GM21717 (cell line): ENCODE measurements at regions not wholly inside any gene's neighbourhood (a gene's known extent, or its start where the extent isn't known, plus 50 kb on each side); places are given as distances from the start of the nearest gene placed in this dataset.

Experiments used
- ATAC-seq: cut with Tn5 transposase; IDR thresholded peaks from one replicate; pipeline ENCODE4 v1.9.1; 2021; ENCODE audit warnings: mild to moderate bottlenecking, moderate library complexity; ENCODE audit not compliant: unreplicated experiment

DNA sequence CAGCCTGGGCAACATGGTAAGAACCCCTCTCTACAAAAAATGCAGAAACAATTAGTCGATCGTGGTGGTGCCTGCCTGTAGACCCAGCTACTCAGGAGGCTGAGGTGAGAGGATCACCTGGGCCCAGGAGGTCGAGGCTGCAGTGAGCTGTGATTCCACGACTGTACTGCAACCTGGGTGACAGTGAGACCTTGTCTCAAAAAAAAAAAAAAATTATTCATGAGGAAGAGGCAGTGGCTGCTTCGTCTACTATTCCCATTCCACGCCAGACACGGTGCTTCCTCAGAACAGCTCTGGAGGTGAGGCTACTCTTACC, 52.2 kb upstream of the GSE1 start:
- no peak for ATAC-seq

DNA sequence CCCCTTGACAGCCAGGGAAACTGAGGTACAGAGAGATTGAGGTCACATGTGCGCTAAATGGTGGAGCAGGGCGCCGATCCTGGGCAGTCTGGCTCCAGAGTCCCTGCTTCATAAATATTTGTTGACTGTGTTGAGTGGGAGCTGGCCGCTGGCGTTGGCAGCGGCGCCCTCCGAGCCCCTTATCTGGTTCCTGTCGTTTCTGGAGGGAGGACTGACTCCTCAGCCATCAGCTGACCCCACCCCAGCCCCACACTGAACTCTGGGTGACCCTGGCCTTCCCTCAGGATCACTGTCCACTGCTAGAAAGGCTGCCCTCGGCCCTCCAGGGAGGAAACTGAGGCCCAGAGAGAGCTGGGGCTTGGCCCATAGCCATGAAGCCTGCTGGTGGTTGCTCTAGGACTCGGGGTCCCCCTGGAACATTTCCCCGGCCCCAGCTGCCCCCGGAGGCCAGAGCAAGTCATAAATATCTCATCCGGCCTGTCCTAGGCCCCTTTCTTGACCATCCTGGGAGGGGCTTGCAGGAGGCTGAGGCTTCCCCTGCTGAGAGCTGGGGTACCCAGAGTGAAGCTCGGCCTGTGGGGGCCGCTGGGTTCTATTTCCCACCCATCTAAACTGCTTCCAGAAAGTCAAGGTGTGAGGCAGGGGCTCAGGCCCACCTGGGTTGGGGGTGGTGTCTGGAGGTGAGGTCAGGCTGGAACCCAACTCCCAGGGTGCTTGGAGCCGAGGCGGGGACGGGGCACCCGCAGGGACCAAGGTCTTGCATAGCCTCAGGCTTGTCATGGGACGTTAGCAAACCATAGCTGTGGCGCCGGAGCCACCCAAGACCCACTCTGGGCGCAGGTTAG, 51.7 kb upstream of the GSE1 start:
- no peak for ATAC-seq

DNA sequence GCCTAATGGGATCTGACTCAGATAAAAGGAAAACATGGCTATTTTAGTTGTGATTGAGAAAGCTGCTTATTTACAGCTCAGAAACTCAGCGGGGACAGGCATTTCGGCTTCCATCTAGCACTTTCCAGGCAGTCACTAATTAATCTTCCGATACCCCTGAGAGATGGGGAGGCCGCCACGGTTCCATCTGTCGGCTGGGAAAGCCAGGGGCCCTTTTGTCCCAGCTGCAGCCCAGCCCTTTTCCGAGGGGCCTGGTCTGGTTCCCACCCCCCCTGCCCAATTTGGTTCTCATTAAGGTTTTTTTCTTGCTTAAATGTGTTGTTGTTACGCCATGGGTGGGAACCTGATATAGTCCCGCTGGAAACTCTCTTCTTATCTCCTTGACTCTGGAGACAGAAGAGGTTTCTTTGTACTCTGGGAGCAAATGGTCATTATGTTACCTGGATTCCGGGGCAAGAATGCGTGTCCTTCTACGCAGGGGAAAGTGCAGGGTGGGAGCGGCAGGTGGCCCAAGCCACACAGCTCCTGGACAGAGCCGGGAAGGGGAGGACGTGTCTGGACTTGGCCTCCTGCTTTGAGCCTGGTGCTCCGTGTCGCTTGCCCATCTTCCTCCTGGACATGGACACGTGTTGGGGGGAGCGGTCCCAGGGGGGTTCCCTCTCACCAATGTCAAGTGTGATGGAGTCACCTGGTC, 50.9 kb upstream of the GSE1 start:
- ATAC-seq, result no peak

DNA sequence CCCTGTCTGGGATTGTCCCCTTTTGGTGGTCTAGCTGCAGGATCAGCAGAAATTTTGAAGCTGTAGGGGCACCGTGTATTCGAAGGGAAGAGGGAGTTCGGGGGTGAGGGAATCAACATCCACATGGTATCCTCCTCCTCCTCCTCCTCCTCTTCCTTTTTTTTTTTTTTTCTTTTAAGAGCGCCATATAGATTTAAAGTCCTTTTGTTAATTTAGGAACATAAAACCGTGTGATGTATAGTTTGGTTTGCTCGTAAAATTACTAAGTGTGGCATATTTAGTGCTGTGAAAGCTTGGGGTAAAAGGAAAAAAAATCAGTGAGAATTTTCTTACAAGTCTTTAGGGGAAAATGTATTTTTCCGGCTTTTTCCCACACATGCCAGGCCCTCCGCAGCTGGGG, 50.1 kb upstream of the GSE1 start:
- no peak for ATAC-seq
